ENCODE measurements at regions not wholly inside any gene's neighbourhood (a gene's known extent, or its start where the extent isn't known, plus 50 kb on each side); places are given as distances from the start of the nearest gene placed in this dataset.
"Not testable (repeated sequence)": the region's sequence is repeated elsewhere in the genome, so short reads cannot be mapped to it uniquely, and the experiment has no call there.

DNA sequence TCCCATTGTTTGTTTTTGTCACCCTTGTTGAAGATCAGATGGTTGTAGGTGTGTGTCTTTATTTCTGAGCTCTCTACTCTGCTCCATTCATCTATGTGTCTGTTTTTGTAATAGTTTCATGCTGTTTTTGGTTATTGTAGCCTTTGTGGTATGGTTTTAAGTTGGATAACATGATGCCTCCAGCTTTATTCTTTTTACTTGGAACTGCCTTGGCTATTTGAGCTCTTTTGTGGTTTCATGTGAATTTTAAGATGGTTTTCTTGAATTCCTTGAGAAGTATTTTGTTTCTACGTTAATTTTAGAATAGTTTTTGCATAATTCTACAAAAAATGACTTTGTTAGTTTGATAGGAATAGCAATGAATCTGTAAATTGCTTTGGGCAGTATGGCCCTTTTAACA, 170.0 kb upstream of the IGFBP3 start:
- Histone ChIP-seq H3K36me3 (ENCODE audit: low read depth, missing control alignments) (no peaks in the 10 kb centered on the region), H3K27ac (no peak overlapping the region), H3K4me1 (no peaks in the 10 kb centered on the region), H3K9me3 (no peaks in the 10 kb centered on the region), H3K27me3 (no peaks in the 10 kb centered on the region), H3K4me3 (no peak overlapping the region)
- no peak for DNase-seq
- intact Hi-C loops (cut with DNase I; ENCODE audit: low total_unique reads): no loop called here
- 84% methylated on average over 1 of the region's 1 CpG for WGBS, 2 donors
- no peak for TF ChIP-seq POLR2A (IDR thresholded peaks at IDR 0.05)
- TF ChIP-seq, protein P1, sequence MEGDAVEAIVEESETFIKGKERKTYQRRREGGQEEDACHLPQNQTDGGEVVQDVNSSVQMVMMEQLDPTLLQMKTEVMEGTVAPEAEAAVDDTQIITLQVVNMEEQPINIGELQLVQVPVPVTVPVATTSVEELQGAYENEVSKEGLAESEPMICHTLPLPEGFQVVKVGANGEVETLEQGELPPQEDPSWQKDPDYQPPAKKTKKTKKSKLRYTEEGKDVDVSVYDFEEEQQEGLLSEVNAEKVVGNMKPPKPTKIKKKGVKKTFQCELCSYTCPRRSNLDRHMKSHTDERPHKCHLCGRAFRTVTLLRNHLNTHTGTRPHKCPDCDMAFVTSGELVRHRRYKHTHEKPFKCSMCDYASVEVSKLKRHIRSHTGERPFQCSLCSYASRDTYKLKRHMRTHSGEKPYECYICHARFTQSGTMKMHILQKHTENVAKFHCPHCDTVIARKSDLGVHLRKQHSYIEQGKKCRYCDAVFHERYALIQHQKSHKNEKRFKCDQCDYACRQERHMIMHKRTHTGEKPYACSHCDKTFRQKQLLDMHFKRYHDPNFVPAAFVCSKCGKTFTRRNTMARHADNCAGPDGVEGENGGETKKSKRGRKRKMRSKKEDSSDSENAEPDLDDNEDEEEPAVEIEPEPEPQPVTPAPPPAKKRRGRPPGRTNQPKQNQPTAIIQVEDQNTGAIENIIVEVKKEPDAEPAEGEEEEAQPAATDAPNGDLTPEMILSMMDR (IDR thresholded peaks at IDR 0.05): no peak

DNA sequence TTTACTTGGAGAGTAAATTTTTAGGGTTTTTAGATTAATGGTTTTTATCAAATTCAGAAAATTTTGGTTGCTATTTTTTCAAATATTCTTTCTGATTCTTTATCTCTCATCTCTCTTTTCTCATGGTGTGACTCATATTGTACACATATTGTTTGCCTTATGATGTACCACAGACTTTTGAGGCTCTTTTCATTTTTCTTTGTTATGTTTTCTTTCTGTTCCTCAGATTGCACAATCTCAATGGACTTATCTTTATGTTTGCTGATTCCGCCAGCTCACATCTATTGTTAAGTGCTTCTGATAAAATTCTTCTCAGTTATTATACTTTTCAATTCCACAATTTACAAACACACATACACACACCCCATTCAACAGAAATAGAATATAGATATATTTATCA, 168.2 kb upstream of the IGFBP3 start:
- no peaks in the 10 kb centered on the region for H3K9me3 ChIP-seq
- intact Hi-C loops (cut with DNase I; ENCODE audit: low total_unique reads): no loop called here
- no peaks in the 10 kb centered on the region for H3K36me3 ChIP-seq (ENCODE audit: low read depth, missing control alignments)
- no peaks in the 10 kb centered on the region for H3K4me1 ChIP-seq
- no peak for DNase-seq
- H3K27ac ChIP-seq: no peak overlapping the region
- no peak for TF ChIP-seq POLR2A (IDR thresholded peaks at IDR 0.05)
- TF ChIP-seq, protein P1 (IDR thresholded peaks at IDR 0.05): no peak
- H3K27me3 ChIP-seq: no peaks in the 10 kb centered on the region
- H3K4me3 ChIP-seq: no peak overlapping the region
- WGBS, 2 donors: 94 to 98% methylated on average over 1 of the region's 1 CpG

- intact Hi-C loops (cut with DNase I; ENCODE audit: low total_unique reads); H3K27ac ChIP-seq: not testable (repeated sequence)
Measured at GRCh38 chr7:46088486-46088885, 167.4 kb upstream of the IGFBP3 start.

DNA sequence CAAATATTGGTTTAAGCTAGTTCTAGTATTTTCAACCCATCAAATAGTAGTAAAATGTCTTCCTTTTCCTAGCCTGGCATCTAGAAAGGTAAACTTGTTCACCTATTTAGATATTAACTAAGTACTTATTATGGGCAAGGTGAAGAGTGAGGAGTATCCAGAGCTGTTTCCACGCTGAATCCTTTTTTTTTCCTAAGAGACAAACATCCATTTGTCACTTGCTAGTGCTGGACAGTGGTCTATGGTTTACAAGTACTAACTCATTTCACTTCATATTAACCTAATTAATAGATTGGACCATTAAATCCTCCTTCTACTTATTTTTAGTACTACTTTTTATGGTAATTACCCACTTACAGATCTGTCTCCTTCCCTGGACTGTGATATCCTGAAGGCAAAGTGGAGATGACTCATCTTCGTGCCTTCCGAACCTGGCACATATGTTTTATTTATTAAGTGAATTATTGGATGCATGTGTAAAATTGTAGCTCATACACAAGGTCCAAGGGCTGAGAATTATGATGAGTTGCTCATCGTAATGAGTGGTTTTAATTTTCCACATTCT, 159.6 kb upstream of the IGFBP3 start:
- intact Hi-C loops (cut with DNase I; ENCODE audit: low total_unique reads): no loop called here
- Histone ChIP-seq H3K27me3 (no peaks in the 10 kb centered on the region), H3K36me3 (ENCODE audit: low read depth, missing control alignments) (no peaks in the 10 kb centered on the region), H3K9me3 (no peaks in the 10 kb centered on the region), H3K4me3 (no peak overlapping the region), H3K4me1 (no peaks in the 10 kb centered on the region), H3K27ac (no peak overlapping the region)
- 88 to 92% methylated on average over 4 of the region's 4 CpGs for WGBS, 2 donors
- TF ChIP-seq POLR2A (IDR thresholded peaks at IDR 0.05): no peak
- TF ChIP-seq, protein P1 (IDR thresholded peaks at IDR 0.05): no peak
- DNase-seq: no peak

More at GRCh38 chr7:46088486-46088885, 167.4 kb upstream of the IGFBP3 start:
- not testable (repeated sequence) for H3K9me3 ChIP-seq; H3K4me1 ChIP-seq; H3K27me3 ChIP-seq; H3K4me3 ChIP-seq; H3K36me3 ChIP-seq (ENCODE audit: low read depth, missing control alignments); DNase-seq
- WGBS, 2 donors: 98 to 100% methylated on average over 2 of the region's 2 CpGs

GRCh38 chr7:46079421-46079820, 158.3 kb upstream of the IGFBP3 start:
- no peaks in the 10 kb centered on the region for H3K4me1 ChIP-seq
- H3K36me3 ChIP-seq (ENCODE audit: low read depth, missing control alignments): no peaks in the 10 kb centered on the region
- H3K9me3 ChIP-seq: no peaks in the 10 kb centered on the region
- intact Hi-C loops (cut with DNase I; ENCODE audit: low total_unique reads): no loop called here
- 45 to 57% methylated on average over 2 of the region's 2 CpGs for WGBS, 2 donors
- no peak for DNase-seq
- no peak overlapping the region for H3K4me3 ChIP-seq
- no peak for TF ChIP-seq POLR2A (IDR thresholded peaks at IDR 0.05)
- TF ChIP-seq, protein P1 (IDR thresholded peaks at IDR 0.05): no peak
- H3K27me3 ChIP-seq: no peaks in the 10 kb centered on the region
- no peak overlapping the region for H3K27ac ChIP-seq
